ENCODE measurements at regions not wholly inside any gene's neighbourhood (a gene's known extent, or its start where the extent isn't known, plus 50 kb on each side); places are given as distances from the start of the nearest gene placed in this dataset.

DNA sequence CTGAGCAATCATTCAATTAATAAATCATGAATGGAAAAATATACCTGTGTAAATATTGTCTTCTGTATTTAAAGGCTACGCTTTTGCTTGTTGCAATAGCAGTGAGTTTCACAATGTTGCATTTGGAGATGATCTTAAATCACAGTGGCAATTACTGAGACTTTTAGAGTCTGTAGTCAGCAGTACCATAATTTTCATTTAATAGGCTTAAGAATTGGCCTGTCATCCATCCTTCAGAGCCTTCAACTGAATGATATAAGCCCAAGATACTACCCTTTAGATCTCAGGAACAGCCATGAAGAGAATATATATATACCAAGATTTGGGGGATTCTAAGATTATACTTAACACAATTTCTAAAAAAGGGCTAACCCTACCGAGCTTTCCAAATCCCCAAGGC lies 458.1 kb downstream of the GBE1 start:
- no peak overlapping the region for H3K4me3 ChIP-seq

GRCh38 chr3:81302045-81302444 lies 459.4 kb downstream of the GBE1 start:
- no peaks in the 10 kb centered on the region for H3K9me3 ChIP-seq
- H3K27me3 ChIP-seq: no peaks in the 10 kb centered on the region
- no peak overlapping the region for H3K27ac ChIP-seq
- DNase-seq (ENCODE audit: low spot score in 2 of 2): peak in 1 of 2 donors; percentile 17
- H3K4me3 ChIP-seq: no peak overlapping the region
- no peaks in the 10 kb centered on the region for H3K36me3 ChIP-seq
- H3K4me1 ChIP-seq: no peaks in the 10 kb centered on the region
- WGBS, 2 donors: 8 to 16% methylated on average over 1 of the region's 1 CpG
- TF ChIP-seq EP300 (IDR thresholded peaks at IDR 0.05) (no peak), CTCF (IDR thresholded peaks at IDR 0.05) (peak; percentile 17 to 63 (median 32))

More for the DNA sequence above, 458.1 kb downstream of the GBE1 start:
- WGBS, 2 donors: 68 to 70% methylated on average over 2 of the region's 2 CpGs
- Histone ChIP-seq H3K27ac (no peak overlapping the region), H3K36me3 (no peaks in the 10 kb centered on the region), H3K27me3 (no peaks in the 10 kb centered on the region), H3K9me3 (no peaks in the 10 kb centered on the region), H3K4me1 (no peaks in the 10 kb centered on the region)
- DNase-seq (ENCODE audit: low spot score in 2 of 2): no peak
- TF ChIP-seq EP300 (IDR thresholded peaks at IDR 0.05) (no peak), POLR2A (IDR thresholded peaks at IDR 0.05) (no peak)

DNA sequence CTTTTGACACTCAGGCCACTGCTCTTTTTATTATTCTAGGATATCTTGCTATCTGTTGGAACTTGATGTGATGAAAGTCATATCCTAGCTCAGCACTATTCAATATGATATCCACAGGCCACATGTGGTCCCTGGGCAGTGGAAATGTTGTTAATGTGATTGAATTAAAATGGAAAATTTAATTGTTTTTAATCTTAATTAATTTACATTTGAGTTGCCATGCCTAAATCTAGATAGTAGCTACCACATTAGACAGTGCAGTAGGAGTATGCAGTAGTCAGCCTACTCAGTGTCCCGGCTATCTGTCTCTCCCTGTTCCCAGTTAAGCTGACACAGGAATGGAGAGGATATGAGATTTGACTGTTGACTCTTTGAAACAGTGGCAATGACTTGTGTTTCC lies 460.2 kb downstream of the GBE1 start:
- no peak for TF ChIP-seq POLR2A (IDR thresholded peaks at IDR 0.05)
- no peak for TF ChIP-seq CTCF (IDR thresholded peaks at IDR 0.05)
- no peak for TF ChIP-seq EP300 (IDR thresholded peaks at IDR 0.05)

GRCh38 chr3:81300324-81300927 lies 461.0 kb downstream of the GBE1 start:
- Histone ChIP-seq H3K4me1 (no peaks in the 10 kb centered on the region), H3K36me3 (no peaks in the 10 kb centered on the region), H3K9me3 (no peaks in the 10 kb centered on the region), H3K27ac (no peak overlapping the region), H3K27me3 (no peaks in the 10 kb centered on the region), H3K4me3 (no peak overlapping the region)
- TF ChIP-seq POLR2A (IDR thresholded peaks at IDR 0.05) (no peak), EP300 (IDR thresholded peaks at IDR 0.05) (no peak), CTCF (IDR thresholded peaks at IDR 0.05) (no peak)
- DNase-seq (ENCODE audit: low spot score in 2 of 2): no peak
- 56 to 62% methylated on average over 8 of the region's 8 CpGs for WGBS, 2 donors

More for the DNA sequence above, 460.2 kb downstream of the GBE1 start:
- 77 to 91% methylated on average over 1 of the region's 1 CpG for WGBS, 2 donors
- DNase-seq (ENCODE audit: low spot score in 2 of 2): no peak
- no peak overlapping the region for H3K27ac ChIP-seq
- no peak overlapping the region for H3K4me3 ChIP-seq
- H3K36me3 ChIP-seq: no peaks in the 10 kb centered on the region
- H3K27me3 ChIP-seq: no peaks in the 10 kb centered on the region
- no peaks in the 10 kb centered on the region for H3K9me3 ChIP-seq
- H3K4me1 ChIP-seq: no peaks in the 10 kb centered on the region

- no peak for DNase-seq (ENCODE audit: low spot score in 2 of 2)
- H3K36me3 ChIP-seq: no peaks in the 10 kb centered on the region
- TF ChIP-seq CTCF (IDR thresholded peaks at IDR 0.05) (no peak), EP300 (IDR thresholded peaks at IDR 0.05) (no peak), POLR2A (IDR thresholded peaks at IDR 0.05) (no peak)
- H3K4me3 ChIP-seq: no peak overlapping the region
- 85 to 91% methylated on average over 3 of the region's 3 CpGs for WGBS, 2 donors
- no peaks in the 10 kb centered on the region for H3K9me3 ChIP-seq
- no peaks in the 10 kb centered on the region for H3K4me1 ChIP-seq
- H3K27me3 ChIP-seq: no peaks in the 10 kb centered on the region
- no peak overlapping the region for H3K27ac ChIP-seq
Measured at GRCh38 chr3:81299481-81299880, 462.0 kb downstream of the GBE1 start.

All from tibial nerve (tissue), 4 donors.